WTC11 (cell line): ENCODE measurements at regions not wholly inside any gene's neighbourhood (a gene's known extent, or its start where the extent isn't known, plus 50 kb on each side); places are given as distances from the start of the nearest gene placed in this dataset.

Experiments
- ATAC-seq: fragments of 200-7000 bp; cut with Tn5 transposase; 2 replicates; pipeline ENCODE4 v1.10.0; 2021; ENCODE audit warnings: mild to moderate bottlenecking, moderate library complexity
- CTCF ChIA-PET: fragments of 300-600 bp; sonication (Branson Sonifier 250); formaldehyde crosslinking; loops from one replicate; lab custom pipeline; 2021; ENCODE audit warnings: antibody characterized with exemption; lab: Charles Lee
- POLR2A ChIA-PET: fragments of 350-600 bp; sonication (Branson Sonifier 250); formaldehyde crosslinking; loops from one replicate; lab custom pipeline; 2021; ENCODE audit warnings: antibody characterized with exemption; lab: Charles Lee
- DNase-seq: peaks from one replicate; pipeline ENCODE4 v3.0.0; 2021; ENCODE audit warnings: low spot score
- H3K27ac Mint-ChIP-seq: 2 replicates; pipeline ENCODE4 v1.8.0; 2021; ENCODE audit warnings: mixed read lengths
- H3K27me3 Mint-ChIP-seq: 2 replicates; pipeline ENCODE4 v1.8.0; 2021; ENCODE audit warnings: low read depth, mild to moderate bottlenecking, moderate library complexity, mixed read lengths
- H3K36me3 Mint-ChIP-seq: 2 replicates; pipeline ENCODE4 v1.8.0; 2021; ENCODE audit warnings: mixed read lengths
- H3K4me1 Mint-ChIP-seq: 2 replicates; pipeline ENCODE4 v1.8.0; 2022; ENCODE audit warnings: mixed read lengths
- H3K4me3 Mint-ChIP-seq: 2 replicates; pipeline ENCODE4 v1.8.0; 2021; ENCODE audit warnings: mild to moderate bottlenecking, moderate library complexity, mixed read lengths
- H3K9me3 Mint-ChIP-seq: 2 replicates; pipeline ENCODE4 v1.8.0; 2021; ENCODE audit warnings: mixed read lengths
- CBFB ChIP-seq: sonication (generic); formaldehyde crosslinking; IDR thresholded peaks from 2 replicates; pipeline ENCODE4 v1.8.1; 2022; ENCODE audit warnings: mild to moderate bottlenecking, low read depth, missing genetic modification reagents
- E2F5 ChIP-seq: sonication (generic); formaldehyde crosslinking; IDR thresholded peaks from 2 replicates; pipeline ENCODE4 v1.8.1; 2022; ENCODE audit warnings: mild to moderate bottlenecking, moderate library complexity, missing genetic modification reagents
- ELF4 ChIP-seq: sonication (generic); formaldehyde crosslinking; IDR thresholded peaks from 2 replicates; pipeline ENCODE4 v1.8.1; 2022; ENCODE audit warnings: low read depth, mild to moderate bottlenecking, moderate library complexity, missing genetic modification reagents
- ETV6 ChIP-seq: sonication (generic); formaldehyde crosslinking; IDR thresholded peaks from 2 replicates; pipeline ENCODE4 v1.8.1; 2022; ENCODE audit warnings: mild to moderate bottlenecking, missing genetic modification reagents
- GRHL2 ChIP-seq: fragments of 250-450 bp; sonication (Bioruptor Pico); IDR thresholded peaks from 2 replicates; pipeline ENCODE4 v1.8.0; 2022; ENCODE audit warnings: mild to moderate bottlenecking, moderate library complexity; ENCODE audit not compliant: insufficient replicate concordance, severe bottlenecking
- HMGA2 ChIP-seq: fragments of 250-450 bp; sonication (Bioruptor Pico); IDR thresholded peaks from 2 replicates; pipeline ENCODE4 v1.4.0; 2021; ENCODE audit warnings: mild to moderate bottlenecking, moderate library complexity
- JAZF1 ChIP-seq: fragments of 250-450 bp; sonication (Bioruptor Pico); IDR thresholded peaks from 2 replicates; pipeline ENCODE4 v1.9.0; 2021; ENCODE audit warnings: moderate library complexity, mild to moderate bottlenecking, inconsistent platforms
- KAT7 ChIP-seq: sonication (generic); formaldehyde crosslinking; IDR thresholded peaks from 2 replicates; pipeline ENCODE4 v1.8.1; 2023; ENCODE audit warnings: missing genetic modification reagents, mild to moderate bottlenecking, borderline replicate concordance
- NFATC4 ChIP-seq: fragments of 250-450 bp; sonication (Bioruptor Pico); IDR thresholded peaks from 2 replicates; pipeline ENCODE4 v1.9.0; 2021; ENCODE audit warnings: mild to moderate bottlenecking
- NR1H2 ChIP-seq: sonication (generic); formaldehyde crosslinking; IDR thresholded peaks from 2 replicates; pipeline ENCODE4 v1.9.0; 2021; ENCODE audit warnings: mild to moderate bottlenecking, moderate library complexity, missing genetic modification reagents
- NR3C1 ChIP-seq: sonication (generic); formaldehyde crosslinking; conservative IDR thresholded peaks from 2 replicates; pipeline ENCODE4 v1.8.1; 2023; ENCODE audit warnings: low read depth, mild to moderate bottlenecking, missing genetic modification reagents
- SP1 ChIP-seq: sonication (generic); formaldehyde crosslinking; conservative IDR thresholded peaks from 2 replicates; pipeline ENCODE4 v1.8.1; 2022; ENCODE audit warnings: missing genetic modification reagents
- TCF7 ChIP-seq: sonication (generic); formaldehyde crosslinking; IDR thresholded peaks from 2 replicates; pipeline ENCODE4 v1.8.0; 2022; ENCODE audit warnings: mild to moderate bottlenecking, low read depth, missing genetic modification reagents, moderate library complexity
- TP53 ChIP-seq: sonication (generic); formaldehyde crosslinking; IDR thresholded peaks from 2 replicates; pipeline ENCODE4 v1.8.1; 2023; ENCODE audit warnings: mild to moderate bottlenecking, missing genetic modification reagents
- ZBTB21 ChIP-seq: sonication (generic); formaldehyde crosslinking; IDR thresholded peaks from 2 replicates; pipeline ENCODE4 v1.8.1; 2023; ENCODE audit warnings: mild to moderate bottlenecking, missing genetic modification reagents, borderline replicate concordance
- ZNF423 ChIP-seq: fragments of 250-450 bp; sonication (Bioruptor Pico); IDR thresholded peaks from 2 replicates; pipeline ENCODE4 v2.1.2; 2022; ENCODE audit warnings: mild to moderate bottlenecking, moderate library complexity
- ZSCAN18 ChIP-seq: fragments of 250-450 bp; sonication (Bioruptor Pico); IDR thresholded peaks from 2 replicates; pipeline ENCODE4 v2.1.2; 2022; ENCODE audit warnings: mild to moderate bottlenecking, moderate library complexity
- TF ChIP-seq, protein P1 (sequence below): fragments of 200-600 bp; IDR thresholded peaks from 2 replicates; pipeline ENCODE4 v1.8.0; 2022; ENCODE audit warnings: antibody characterized with exemption
- TF ChIP-seq, protein P2 (sequence below): sonication (generic); formaldehyde crosslinking; IDR thresholded peaks from 2 replicates; pipeline ENCODE4 v1.8.0; 2023; ENCODE audit warnings: missing genetic modification reagents
- TF ChIP-seq, protein P3 (sequence below): sonication (generic); formaldehyde crosslinking; IDR thresholded peaks from 2 replicates; pipeline ENCODE4 v1.8.1; 2022; ENCODE audit warnings: mild to moderate bottlenecking, missing genetic modification reagents, moderate library complexity, borderline replicate concordance

- no peaks in the 10 kb centered on the region for H3K36me3 Mint-ChIP-seq
- H3K27ac Mint-ChIP-seq = no peak overlapping the region
- DNase-seq (no peak), ATAC-seq (no peak)
- peaks cover 10% of the 10 kb centered on the region for H3K4me1 Mint-ChIP-seq
- H3K27me3 Mint-ChIP-seq = no peaks in the 10 kb centered on the region
- POLR2A ChIA-PET = interaction anchor here (0.6 kb wide), 2 partner anchors 121 to 865 kb away, joined by 3 read pairs; no protein-coding TSS in a partner anchor
- TF ChIP-seq ZSCAN18 (CRISPR knock-in tag) (no peak), CBFB (CRISPR knock-in tag) (no peak), GRHL2 (CRISPR knock-in tag) (no peak), E2F5 (CRISPR knock-in tag) (no peak), NFATC4 (CRISPR knock-in tag) (no peak), ETV6 (no peak), NR1H2 (CRISPR knock-in tag) (no peak), SP1 (no peak), ELF4 (CRISPR knock-in tag) (no peak), ZBTB21 (CRISPR knock-in tag) (no peak), JAZF1 (CRISPR knock-in tag) (no peak), NR3C1 (CRISPR knock-in tag) (no peak), TP53 (CRISPR knock-in tag) (no peak), KAT7 (CRISPR knock-in tag) (no peak), ZNF423 (CRISPR knock-in tag) (no peak), TCF7 (CRISPR knock-in tag) (no peak), HMGA2 (CRISPR knock-in tag) (no peak)
- TF ChIP-seq, protein P1, sequence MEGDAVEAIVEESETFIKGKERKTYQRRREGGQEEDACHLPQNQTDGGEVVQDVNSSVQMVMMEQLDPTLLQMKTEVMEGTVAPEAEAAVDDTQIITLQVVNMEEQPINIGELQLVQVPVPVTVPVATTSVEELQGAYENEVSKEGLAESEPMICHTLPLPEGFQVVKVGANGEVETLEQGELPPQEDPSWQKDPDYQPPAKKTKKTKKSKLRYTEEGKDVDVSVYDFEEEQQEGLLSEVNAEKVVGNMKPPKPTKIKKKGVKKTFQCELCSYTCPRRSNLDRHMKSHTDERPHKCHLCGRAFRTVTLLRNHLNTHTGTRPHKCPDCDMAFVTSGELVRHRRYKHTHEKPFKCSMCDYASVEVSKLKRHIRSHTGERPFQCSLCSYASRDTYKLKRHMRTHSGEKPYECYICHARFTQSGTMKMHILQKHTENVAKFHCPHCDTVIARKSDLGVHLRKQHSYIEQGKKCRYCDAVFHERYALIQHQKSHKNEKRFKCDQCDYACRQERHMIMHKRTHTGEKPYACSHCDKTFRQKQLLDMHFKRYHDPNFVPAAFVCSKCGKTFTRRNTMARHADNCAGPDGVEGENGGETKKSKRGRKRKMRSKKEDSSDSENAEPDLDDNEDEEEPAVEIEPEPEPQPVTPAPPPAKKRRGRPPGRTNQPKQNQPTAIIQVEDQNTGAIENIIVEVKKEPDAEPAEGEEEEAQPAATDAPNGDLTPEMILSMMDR = no peak
- TF ChIP-seq, protein P2, sequence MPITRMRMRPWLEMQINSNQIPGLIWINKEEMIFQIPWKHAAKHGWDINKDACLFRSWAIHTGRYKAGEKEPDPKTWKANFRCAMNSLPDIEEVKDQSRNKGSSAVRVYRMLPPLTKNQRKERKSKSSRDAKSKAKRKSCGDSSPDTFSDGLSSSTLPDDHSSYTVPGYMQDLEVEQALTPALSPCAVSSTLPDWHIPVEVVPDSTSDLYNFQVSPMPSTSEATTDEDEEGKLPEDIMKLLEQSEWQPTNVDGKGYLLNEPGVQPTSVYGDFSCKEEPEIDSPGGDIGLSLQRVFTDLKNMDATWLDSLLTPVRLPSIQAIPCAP (CRISPR knock-in tag) = no peak
- TF ChIP-seq, protein P3, sequence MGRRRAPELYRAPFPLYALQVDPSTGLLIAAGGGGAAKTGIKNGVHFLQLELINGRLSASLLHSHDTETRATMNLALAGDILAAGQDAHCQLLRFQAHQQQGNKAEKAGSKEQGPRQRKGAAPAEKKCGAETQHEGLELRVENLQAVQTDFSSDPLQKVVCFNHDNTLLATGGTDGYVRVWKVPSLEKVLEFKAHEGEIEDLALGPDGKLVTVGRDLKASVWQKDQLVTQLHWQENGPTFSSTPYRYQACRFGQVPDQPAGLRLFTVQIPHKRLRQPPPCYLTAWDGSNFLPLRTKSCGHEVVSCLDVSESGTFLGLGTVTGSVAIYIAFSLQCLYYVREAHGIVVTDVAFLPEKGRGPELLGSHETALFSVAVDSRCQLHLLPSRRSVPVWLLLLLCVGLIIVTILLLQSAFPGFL (CRISPR knock-in tag) = no peak
- TF ChIP-seq, all 79 proteins: peak for 0
- no peak overlapping the region for H3K4me3 Mint-ChIP-seq
- H3K9me3 Mint-ChIP-seq = no peaks in the 10 kb centered on the region
- CTCF ChIA-PET = interaction anchor here (0.8 to 2.1 kb wide), 4 partner anchors 10 to 329 kb away, joined by 3 to 7 read pairs (median 4); no protein-coding TSS in a partner anchor
Measured at GRCh38 chr9:14439555-14439954, 125.6 kb upstream of the NFIB start.
